Mesendoderm (in vitro differentiated cells): ENCODE measurements at regions not wholly inside any gene's neighbourhood (a gene's known extent, or its start where the extent isn't known, plus 50 kb on each side); places are given as distances from the start of the nearest gene placed in this dataset.
A peak's percentile ranks its signal among the peaks of the same experiment; 100 is the strongest.

Experiments used
- DNase-seq: peaks from one replicate; pipeline ENCODE4 v3.0.0; 2013
- H2AK5ac ChIP-seq: 2 replicates; pipeline ENCODE4 v1.6.1; 2013; ENCODE audit warnings: low read length, inconsistent platforms
- H2BK120ac ChIP-seq: 2 replicates; pipeline ENCODE4 v1.6.1; 2013; ENCODE audit warnings: low read depth, mild to moderate bottlenecking, low read length, moderate library complexity, mixed read lengths
- H2BK15ac ChIP-seq: replicated peaks from 2 replicates; pipeline ENCODE4 v1.6.1; 2013; ENCODE audit warnings: low read depth, mild to moderate bottlenecking, moderate library complexity
- H2BK5ac ChIP-seq: 2 replicates; pipeline ENCODE4 v1.6.1; 2013; ENCODE audit warnings: low read length, inconsistent platforms
- H3K18ac ChIP-seq: 2 replicates; pipeline ENCODE4 v1.6.1; 2013; ENCODE audit warnings: mild to moderate bottlenecking, low read length, mixed read lengths
- H3K23ac ChIP-seq: one replicate; pipeline ENCODE4 v1.6.1; 2013; ENCODE audit warnings: low read length
- H3K27ac ChIP-seq: 2 replicates; pipeline ENCODE4 v1.5.1; 2013; ENCODE audit warnings: low read depth, mild to moderate bottlenecking, inconsistent platforms, low read length, moderate library complexity
- H3K27me3 ChIP-seq: 2 replicates; pipeline ENCODE4 v1.6.1; 2013; ENCODE audit warnings: low read length, control low read depth, mild to moderate bottlenecking, inconsistent platforms; ENCODE audit not compliant: insufficient read depth, poor library complexity
- H3K36me3 ChIP-seq: 2 replicates; pipeline ENCODE4 v1.6.1; 2013; ENCODE audit warnings: low read length, inconsistent platforms; ENCODE audit not compliant: control insufficient read depth, insufficient read depth
- H3K4ac ChIP-seq: one replicate; pipeline ENCODE4 v1.6.1; 2013; ENCODE audit warnings: low read depth, mild to moderate bottlenecking, low read length, moderate library complexity
- H3K4me1 ChIP-seq: 2 replicates; pipeline ENCODE4 v1.6.1; 2013; ENCODE audit warnings: low read depth, low read length, inconsistent platforms; ENCODE audit not compliant: control insufficient read depth
- H3K4me2 ChIP-seq: 2 replicates; pipeline ENCODE4 v1.6.1; 2013; ENCODE audit warnings: low read length
- H3K4me3 ChIP-seq: 2 replicates; pipeline ENCODE4 v1.5.1; 2013; ENCODE audit warnings: mild to moderate bottlenecking, low read length
- H3K56ac ChIP-seq: one replicate; pipeline ENCODE4 v1.6.1; 2013; ENCODE audit warnings: low read length
- H3K79me1 ChIP-seq: 2 replicates; pipeline ENCODE4 v1.6.1; 2013; ENCODE audit warnings: low read length, inconsistent platforms
- H3K79me2 ChIP-seq: 2 replicates; pipeline ENCODE4 v1.6.1; 2013; ENCODE audit warnings: mild to moderate bottlenecking, low read length; ENCODE audit not compliant: control insufficient read depth, insufficient read depth
- H3K9ac ChIP-seq: 2 replicates; pipeline ENCODE4 v1.6.1; 2013; ENCODE audit warnings: low read length, inconsistent platforms
- H4K5ac ChIP-seq: one replicate; pipeline ENCODE4 v1.6.1; 2013; ENCODE audit warnings: low read length
- H4K8ac ChIP-seq: one replicate; pipeline ENCODE4 v1.6.1; 2013; ENCODE audit warnings: low read depth, mild to moderate bottlenecking, control low read depth, low read length, moderate library complexity
- WGBS: extraction: QIAGEN DNeasy Blood & Tissue Kit; methylation state at CpG from one replicate; pipeline ENCODE4 v1.1.7; 2013; ENCODE audit warnings: low lambda C conversion rate, missing lambda C conversion rate; ENCODE audit not compliant: insufficient coverage; ENCODE audit errors: extremely low coverage; 5-methylcytosine and 5-hydroxymethylcytosine counted together

DNA sequence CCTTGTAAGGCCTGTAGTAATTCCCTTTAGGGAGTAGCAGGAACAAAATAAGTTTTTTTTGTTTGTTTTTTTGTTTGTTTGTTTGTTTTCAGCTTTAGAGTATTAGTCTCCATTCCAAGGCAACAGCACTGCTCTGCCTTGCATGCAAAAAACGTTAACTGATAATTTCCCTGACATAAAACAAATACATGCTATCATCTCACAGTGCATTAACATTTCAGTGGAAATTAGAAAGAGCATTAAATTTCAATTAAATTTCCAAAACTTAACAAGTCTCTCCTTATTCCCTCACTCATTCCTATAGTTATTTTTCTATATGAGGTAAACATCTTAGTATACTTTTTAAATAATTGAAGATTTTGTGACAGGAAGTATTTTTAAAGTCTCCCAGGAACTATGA, 378.4 kb upstream of the PCDH7 start:
- no CpG with 5 or more reads among the region's 1 CpG for WGBS
- Histone ChIP-seq H2BK120ac (no peak overlapping the region), H3K4me3 (no peak overlapping the region)

DNA sequence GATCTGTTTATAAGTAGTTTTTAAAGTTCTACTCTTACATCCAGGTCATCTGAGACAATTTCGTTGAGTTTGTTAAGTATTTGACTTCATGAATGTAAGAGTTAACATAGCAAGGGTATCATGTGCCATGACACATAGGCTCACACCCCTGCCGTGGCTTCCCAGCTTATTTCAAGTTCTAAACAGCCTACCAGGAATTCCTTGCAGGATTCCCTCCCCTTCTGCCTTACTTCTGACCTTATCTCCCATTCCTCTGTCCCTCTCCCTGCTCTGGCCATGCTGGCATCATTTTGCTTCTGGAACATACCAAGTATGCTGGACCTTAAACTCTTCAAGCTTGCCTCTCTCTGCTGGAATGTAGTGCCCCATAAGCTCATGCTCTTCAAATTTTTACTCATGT, 369.9 kb upstream of the PCDH7 start:
- WGBS = no CpG with 5 or more reads among the region's 2 CpGs

More for the DNA sequence above, 378.4 kb upstream of the PCDH7 start:
- H3K4me1 ChIP-seq = no peaks in the 10 kb centered on the region
- H3K4me2 ChIP-seq = no peak overlapping the region
- no peak overlapping the region for H2BK5ac ChIP-seq
- no peak overlapping the region for H3K18ac ChIP-seq
- no peak overlapping the region for H4K5ac ChIP-seq
- H4K8ac ChIP-seq = no peak overlapping the region
- no peaks in the 10 kb centered on the region for H3K79me2 ChIP-seq
- H3K9ac ChIP-seq = no peak overlapping the region
- no peak overlapping the region for H3K23ac ChIP-seq
- no peak overlapping the region for H3K4ac ChIP-seq
- no peak overlapping the region for H3K27ac ChIP-seq
- no peak overlapping the region for H2BK15ac ChIP-seq
- no peak overlapping the region for H2AK5ac ChIP-seq
- no peak overlapping the region for H3K56ac ChIP-seq
- H3K79me1 ChIP-seq = no peaks in the 10 kb centered on the region
- no peaks in the 10 kb centered on the region for H3K27me3 ChIP-seq
- H3K36me3 ChIP-seq = no peaks in the 10 kb centered on the region
- no peak for DNase-seq

DNA sequence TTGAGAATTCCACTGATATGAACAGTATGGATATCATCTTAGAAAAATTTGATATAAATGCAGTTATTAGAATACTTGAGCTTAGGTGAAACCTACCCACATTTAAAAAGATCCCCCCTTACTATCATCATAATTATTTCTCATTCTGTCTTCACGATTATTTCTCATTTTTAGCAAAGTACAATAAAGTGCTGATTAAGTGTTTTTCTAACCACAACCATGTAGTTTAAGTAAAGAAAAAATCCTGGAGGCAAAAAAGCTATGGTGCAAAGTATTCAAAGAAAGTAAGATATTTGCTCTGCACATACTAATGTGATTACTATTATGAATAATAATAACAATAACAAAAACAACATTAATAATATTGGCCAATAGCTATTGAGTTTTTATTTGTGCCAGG, 365.6 kb upstream of the PCDH7 start:
- Histone ChIP-seq H3K9ac (no peak overlapping the region), H3K79me2 (no peaks in the 10 kb centered on the region), H3K36me3 (no peaks in the 10 kb centered on the region), H2BK120ac (no peak overlapping the region), H3K23ac (no peak overlapping the region), H3K27me3 (no peaks in the 10 kb centered on the region), H3K56ac (no peak overlapping the region), H3K79me1 (no peaks in the 10 kb centered on the region), H4K5ac (no peak overlapping the region), H2AK5ac (no peak overlapping the region), H3K4me2 (no peak overlapping the region), H3K4me3 (no peak overlapping the region), H3K4ac (no peak overlapping the region), H3K27ac (no peak overlapping the region), H4K8ac (no peak overlapping the region), H3K18ac (no peak overlapping the region), H2BK15ac (no peak overlapping the region), H3K4me1 (no peaks in the 10 kb centered on the region), H2BK5ac (no peak overlapping the region)
- no peak for DNase-seq
- no CpG with 5 or more reads among the region's 1 CpG for WGBS

More for the DNA sequence above, 369.9 kb upstream of the PCDH7 start:
- H2BK5ac ChIP-seq = no peak overlapping the region
- no peaks in the 10 kb centered on the region for H3K4me1 ChIP-seq
- no peak overlapping the region for H3K4ac ChIP-seq
- no peak overlapping the region for H3K56ac ChIP-seq
- H3K18ac ChIP-seq = no peak overlapping the region
- no peaks in the 10 kb centered on the region for H3K36me3 ChIP-seq
- H2BK120ac ChIP-seq = no peak overlapping the region
- no peak overlapping the region for H3K4me3 ChIP-seq
- H3K9ac ChIP-seq = no peak overlapping the region
- no peak overlapping the region for H3K23ac ChIP-seq
- H2BK15ac ChIP-seq = no peak overlapping the region
- H3K79me2 ChIP-seq = no peaks in the 10 kb centered on the region
- no peak overlapping the region for H4K8ac ChIP-seq
- H3K79me1 ChIP-seq = no peaks in the 10 kb centered on the region
- peak; percentile 67 for DNase-seq
- H3K27ac ChIP-seq = no peak overlapping the region
- no peak overlapping the region for H4K5ac ChIP-seq
- no peak overlapping the region for H3K4me2 ChIP-seq
- H3K27me3 ChIP-seq = no peaks in the 10 kb centered on the region
- H2AK5ac ChIP-seq = no peak overlapping the region

DNA sequence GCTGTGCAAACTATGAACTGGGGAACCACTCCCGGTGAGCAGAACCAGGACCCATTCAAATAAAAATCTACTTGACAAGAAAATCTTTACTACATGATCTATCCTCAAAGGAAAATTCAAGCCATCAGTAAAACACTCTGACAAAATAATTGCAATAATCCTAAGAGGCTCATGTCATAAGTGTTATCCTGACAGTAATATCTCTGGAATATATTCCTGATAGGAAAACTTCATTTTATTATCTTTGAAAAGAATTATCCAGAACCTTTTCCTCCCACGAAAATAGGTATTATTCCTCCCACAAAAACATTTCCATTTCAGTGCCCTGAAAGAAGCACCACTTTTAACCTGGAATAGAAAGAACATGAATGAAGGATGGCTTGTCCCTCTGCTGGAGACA, 357.7 kb upstream of the PCDH7 start:
- Histone ChIP-seq H3K4me3 (no peak overlapping the region), H2BK15ac (no peak overlapping the region), H3K79me2 (no peaks in the 10 kb centered on the region), H3K4me2 (no peak overlapping the region), H2BK5ac (no peak overlapping the region), H3K79me1 (no peaks in the 10 kb centered on the region), H3K27me3 (no peaks in the 10 kb centered on the region), H3K4ac (no peak overlapping the region), H4K5ac (no peak overlapping the region), H2BK120ac (no peak overlapping the region), H3K23ac (no peak overlapping the region), H2AK5ac (no peak overlapping the region), H3K27ac (no peak overlapping the region), H3K36me3 (no peaks in the 10 kb centered on the region), H3K18ac (no peak overlapping the region), H3K56ac (no peak overlapping the region), H3K4me1 (peaks cover 2% of the 10 kb centered on the region), H4K8ac (no peak overlapping the region), H3K9ac (no peak overlapping the region)
- DNase-seq = no peak
- no CpG with 5 or more reads among the region's 2 CpGs for WGBS

DNA sequence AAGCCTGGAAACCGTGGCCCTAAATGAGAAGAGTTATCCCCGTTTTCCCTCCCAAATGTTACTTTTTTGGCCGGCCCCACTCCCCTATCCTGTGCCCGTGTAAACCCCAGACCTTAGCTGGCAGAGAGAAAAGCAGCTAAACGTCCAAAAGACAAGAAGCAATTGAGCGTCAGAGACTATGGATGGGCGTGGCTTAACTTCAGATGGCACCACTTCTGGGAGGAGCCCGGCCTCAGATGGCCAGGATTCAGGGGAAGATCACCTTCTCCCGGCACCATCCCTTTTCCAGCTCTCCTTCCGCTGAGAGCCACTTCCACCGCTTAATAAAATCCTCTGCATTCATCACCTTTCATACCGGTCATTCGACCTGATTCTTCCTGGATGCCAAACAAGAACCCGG, 350.1 kb upstream of the PCDH7 start:
- no peaks in the 10 kb centered on the region for H3K79me2 ChIP-seq
- DNase-seq = no peak
- no peak overlapping the region for H3K23ac ChIP-seq
- H3K27ac ChIP-seq = no peak overlapping the region
- H3K56ac ChIP-seq = no peak overlapping the region
- no peaks in the 10 kb centered on the region for H3K79me1 ChIP-seq
- H2BK120ac ChIP-seq = no peak overlapping the region
- no peak overlapping the region for H3K4me3 ChIP-seq
- H3K4me2 ChIP-seq = no peak overlapping the region
- H4K8ac ChIP-seq = no peak overlapping the region
- H3K27me3 ChIP-seq = no peaks in the 10 kb centered on the region
- no peak overlapping the region for H3K4ac ChIP-seq
- no peak overlapping the region for H2AK5ac ChIP-seq
- no CpG with 5 or more reads among the region's 14 CpGs for WGBS
- peaks cover 2% of the 10 kb centered on the region for H3K4me1 ChIP-seq
- H3K36me3 ChIP-seq = no peaks in the 10 kb centered on the region
- no peak overlapping the region for H3K9ac ChIP-seq
- H2BK5ac ChIP-seq = no peak overlapping the region
- H4K5ac ChIP-seq = no peak overlapping the region
- H2BK15ac ChIP-seq = no peak overlapping the region
- H3K18ac ChIP-seq = no peak overlapping the region

DNA sequence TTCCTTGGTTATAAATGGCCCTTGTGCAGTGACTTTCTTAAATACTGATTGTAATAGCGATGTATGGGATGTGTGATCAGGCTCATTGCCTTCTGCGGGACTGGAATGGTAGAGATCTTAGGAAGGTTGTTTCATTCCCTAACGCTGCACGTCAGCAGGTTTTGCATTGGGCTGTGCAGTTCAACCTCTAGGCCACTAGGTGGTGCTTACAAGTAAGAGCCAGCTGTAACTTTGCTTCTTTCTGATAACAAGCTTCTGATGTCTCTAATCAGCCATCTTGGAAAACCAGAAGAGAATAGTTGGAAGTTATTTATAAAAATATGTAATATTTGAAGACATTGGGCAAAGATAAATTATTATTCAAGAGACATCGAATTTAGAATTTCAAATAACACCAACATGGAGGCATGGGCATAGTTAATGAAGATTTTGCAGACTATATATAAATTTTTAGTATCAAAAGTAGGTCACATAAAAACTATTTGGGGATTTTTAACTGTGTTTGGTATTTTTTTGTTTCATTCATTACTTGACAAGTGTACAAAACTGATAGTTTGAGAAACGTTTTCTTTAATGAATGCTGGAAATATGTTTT, 339.7 kb upstream of the PCDH7 start:
- Histone ChIP-seq H3K27me3 (no peaks in the 10 kb centered on the region), H3K9ac (no peak overlapping the region), H3K18ac (no peak overlapping the region), H3K4me3 (no peak overlapping the region), H3K27ac (no peak overlapping the region), H3K79me1 (no peaks in the 10 kb centered on the region), H3K4ac (no peak overlapping the region), H4K8ac (no peak overlapping the region), H2BK5ac (no peak overlapping the region), H3K56ac (peak overlapping the region; percentile 46), H2BK15ac (no peak overlapping the region), H4K5ac (no peak overlapping the region), H3K23ac (no peak overlapping the region), H3K4me1 (no peaks in the 10 kb centered on the region), H3K79me2 (no peaks in the 10 kb centered on the region), H3K36me3 (no peaks in the 10 kb centered on the region), H3K4me2 (no peak overlapping the region), H2BK120ac (no peak overlapping the region), H2AK5ac (no peak overlapping the region)
- peak; percentile 88 for DNase-seq
- no CpG with 5 or more reads among the region's 6 CpGs for WGBS
